NB4 (cell line): ENCODE measurements at regions not wholly inside any gene's neighbourhood (a gene's known extent, or its start where the extent isn't known, plus 50 kb on each side); places are given as distances from the start of the nearest gene placed in this dataset.

ENCODE experiments used
- CTCF ChIP-seq: IDR thresholded peaks from one replicate; pipeline ENCODE4 v1.5.1; 2012; ENCODE audit warnings: low read depth, low read length
- POLR2A ChIP-seq: IDR thresholded peaks from 2 replicates; pipeline ENCODE4 v1.6.1; 2011; ENCODE audit warnings: mild to moderate bottlenecking; ENCODE audit not compliant: insufficient read length; ENCODE audit errors: extremely low read depth

- no peak for TF ChIP-seq CTCF
- no peak for TF ChIP-seq POLR2A
Observed at GRCh38 chr12:124374147-124374546, 79.3 kb downstream of the RFLNA start.
